HG03342 (cell line): ENCODE measurements at regions not wholly inside any gene's neighbourhood (a gene's known extent, or its start where the extent isn't known, plus 50 kb on each side); places are given as distances from the start of the nearest gene placed in this dataset.
"Not testable (repeated sequence)": the region's sequence is repeated elsewhere in the genome, so short reads cannot be mapped to it uniquely, and the experiment has no call there.

Source experiments
- ATAC-seq: cut with Tn5 transposase; IDR thresholded peaks from one replicate; pipeline ENCODE4 v1.9.1; 2021; ENCODE audit warnings: mild to moderate bottlenecking, moderate library complexity; ENCODE audit not compliant: unreplicated experiment

DNA sequence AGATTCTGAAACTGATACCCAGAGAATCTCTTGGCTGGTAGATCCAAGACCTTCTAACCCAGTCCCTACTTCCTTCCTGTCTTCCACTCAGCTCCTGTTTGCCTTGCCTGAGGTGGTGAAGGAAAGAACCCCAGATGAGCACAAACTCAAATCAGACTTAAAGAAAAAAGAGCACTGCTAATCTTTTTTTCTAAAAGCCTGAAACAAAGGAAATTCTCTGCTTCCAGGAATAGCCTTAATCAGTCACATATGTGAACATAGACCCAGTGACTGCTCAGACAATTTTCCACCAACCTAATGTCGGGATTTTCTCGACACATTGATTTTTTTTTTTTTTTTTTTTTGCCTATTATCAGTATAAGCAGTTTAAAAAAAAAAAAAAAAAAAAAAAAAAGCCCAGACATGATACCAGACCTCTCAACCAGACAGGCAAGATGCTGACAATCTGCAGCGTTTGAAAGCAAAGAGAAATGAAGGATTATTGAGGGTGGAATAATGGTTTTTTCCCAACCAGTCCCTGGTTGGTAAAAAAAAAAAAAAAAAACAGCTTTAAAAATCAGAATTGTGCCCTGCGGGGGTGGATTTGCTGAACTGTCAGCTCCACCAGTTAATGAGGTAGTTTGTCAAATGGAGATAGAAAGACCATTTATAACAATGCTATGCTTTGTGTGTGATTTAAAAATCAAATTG, 256.8 kb upstream of the RARB start:
- no peak for ATAC-seq

DNA sequence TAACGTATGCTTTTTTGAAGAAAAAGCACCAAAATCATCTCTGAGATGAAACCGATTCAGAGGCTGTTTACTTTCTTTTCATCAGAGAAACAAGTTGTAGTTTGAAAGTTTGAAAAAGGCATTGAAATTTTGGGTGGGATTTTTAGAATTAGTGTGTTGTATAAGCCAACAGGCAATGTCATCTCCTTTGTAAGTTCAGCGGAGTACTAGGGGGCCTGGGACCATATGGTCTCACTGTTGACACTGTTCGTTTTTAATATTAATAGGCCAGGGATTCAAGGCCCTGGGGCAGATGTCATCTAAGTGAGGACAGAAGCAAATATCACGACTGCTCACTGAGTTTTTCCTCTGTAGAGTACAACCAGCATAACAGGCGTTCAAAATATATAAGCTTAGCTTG, 256.2 kb upstream of the RARB start:
- ATAC-seq, result no peak

DNA sequence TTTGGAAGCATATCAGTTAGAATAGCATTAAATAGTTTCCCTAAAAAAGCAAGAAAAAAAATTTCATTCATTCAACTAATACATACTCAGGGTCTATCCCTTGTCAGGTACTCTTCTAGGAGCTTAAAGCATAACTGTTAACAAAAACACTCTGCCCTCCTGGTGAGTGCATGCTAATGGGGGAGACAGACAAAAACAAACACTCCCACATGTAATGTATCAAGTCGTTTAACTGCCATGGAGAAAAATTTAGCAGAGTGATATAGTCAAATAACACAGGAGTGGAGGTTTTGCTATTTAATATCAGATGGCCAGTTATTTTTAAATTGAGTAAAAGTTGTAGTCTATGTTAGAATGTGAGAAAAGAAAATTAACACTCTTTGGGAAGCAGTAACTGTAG, 254.5 kb upstream of the RARB start:
- no peak for ATAC-seq

DNA sequence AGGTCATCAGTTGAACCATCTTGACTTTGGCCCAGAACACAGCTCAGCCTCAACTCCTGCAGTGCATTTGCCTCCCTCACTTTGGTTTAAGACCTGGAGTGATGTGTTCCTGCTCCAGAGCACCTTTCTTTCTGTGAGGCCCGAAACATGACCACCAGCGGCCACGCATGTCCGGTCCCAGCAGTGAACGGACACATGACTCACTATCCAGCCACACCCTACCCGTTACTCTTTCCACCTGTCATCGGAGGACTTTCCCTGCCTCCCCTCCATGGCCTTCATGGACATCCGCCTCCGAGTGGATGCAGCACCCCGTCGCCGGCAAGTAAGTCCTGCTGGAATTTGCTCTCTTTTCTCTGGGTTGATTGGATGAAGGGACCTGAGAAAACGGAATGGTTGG, 253.8 kb upstream of the RARB start:
- no peak for ATAC-seq

DNA sequence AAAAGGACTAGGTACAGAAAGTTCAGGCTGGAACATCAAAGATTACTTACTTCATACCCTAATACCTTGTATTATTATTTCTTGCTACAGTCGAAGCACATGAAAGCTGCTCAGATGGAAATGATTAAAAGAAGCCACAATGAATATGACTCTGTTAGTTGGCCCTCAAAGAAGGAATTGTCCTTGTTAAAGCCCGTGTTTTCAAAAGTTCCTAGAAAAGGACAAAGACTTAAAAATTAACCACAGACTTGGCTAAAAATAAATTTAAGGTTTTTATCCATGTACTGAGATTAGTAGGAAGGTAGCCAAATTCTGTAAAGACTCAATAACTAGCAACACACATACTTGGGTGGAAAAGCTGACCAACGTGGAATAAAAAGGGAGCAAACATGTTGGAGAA, 251.0 kb upstream of the RARB start:
- no peak for ATAC-seq

DNA sequence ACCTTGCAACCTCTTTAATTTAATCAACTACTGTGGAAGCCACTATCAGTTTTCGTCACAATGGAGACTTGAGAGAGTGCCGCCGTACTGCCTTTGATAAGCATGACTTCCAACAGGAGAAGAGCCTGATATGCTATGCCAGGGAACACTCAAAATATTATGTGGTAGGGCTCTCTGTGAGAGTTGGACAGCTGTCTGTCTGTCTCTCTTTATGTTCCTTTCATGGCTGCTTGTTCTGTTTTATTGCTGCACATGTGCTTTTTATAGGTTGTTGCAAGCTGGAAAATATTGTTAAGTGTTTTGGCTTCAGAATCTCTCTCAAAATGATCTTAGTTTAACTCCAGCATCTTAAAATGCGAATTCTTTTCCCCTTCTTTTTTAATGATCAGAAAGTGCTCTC, 249.4 kb upstream of the RARB start:
- no peak for ATAC-seq

DNA sequence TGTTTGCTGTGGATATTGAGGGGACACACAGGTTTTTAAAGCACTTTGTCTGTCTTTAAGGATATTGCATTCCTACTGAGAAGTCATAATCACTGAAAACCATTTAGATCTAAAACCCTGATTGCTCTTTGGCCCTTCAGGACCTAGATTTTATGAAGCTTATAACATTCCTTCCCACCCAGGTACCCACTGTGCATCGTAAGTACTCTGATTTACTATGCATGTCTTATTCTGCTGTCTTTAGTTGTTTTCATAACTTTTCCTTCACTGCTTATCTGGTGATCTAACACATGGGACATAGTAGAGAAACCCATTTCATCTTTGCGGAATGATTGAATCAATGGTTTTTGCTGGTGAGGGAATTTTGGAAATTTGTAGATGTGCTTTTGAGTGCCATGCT, 247.0 kb upstream of the RARB start:
- ATAC-seq, result no peak

DNA sequence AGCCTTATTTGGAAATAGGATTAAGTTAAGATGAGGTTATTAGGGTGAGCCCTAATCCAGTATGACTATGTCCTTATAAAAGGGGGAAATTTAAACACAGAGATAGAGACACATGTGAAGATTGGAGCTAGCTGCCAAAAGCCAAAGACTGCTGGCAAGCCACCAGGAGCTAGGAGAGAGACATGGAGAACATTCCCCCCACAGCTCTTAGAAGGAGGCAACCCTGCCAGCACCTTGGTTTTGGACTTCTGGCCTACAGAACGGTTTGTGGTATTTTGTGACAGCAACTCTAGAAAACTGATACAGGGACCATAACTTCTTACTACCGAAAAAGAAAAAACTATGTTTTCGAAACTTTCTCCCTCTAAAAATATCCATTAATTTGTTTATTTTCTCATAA, 245.3 kb upstream of the RARB start:
- ATAC-seq, result no peak

DNA sequence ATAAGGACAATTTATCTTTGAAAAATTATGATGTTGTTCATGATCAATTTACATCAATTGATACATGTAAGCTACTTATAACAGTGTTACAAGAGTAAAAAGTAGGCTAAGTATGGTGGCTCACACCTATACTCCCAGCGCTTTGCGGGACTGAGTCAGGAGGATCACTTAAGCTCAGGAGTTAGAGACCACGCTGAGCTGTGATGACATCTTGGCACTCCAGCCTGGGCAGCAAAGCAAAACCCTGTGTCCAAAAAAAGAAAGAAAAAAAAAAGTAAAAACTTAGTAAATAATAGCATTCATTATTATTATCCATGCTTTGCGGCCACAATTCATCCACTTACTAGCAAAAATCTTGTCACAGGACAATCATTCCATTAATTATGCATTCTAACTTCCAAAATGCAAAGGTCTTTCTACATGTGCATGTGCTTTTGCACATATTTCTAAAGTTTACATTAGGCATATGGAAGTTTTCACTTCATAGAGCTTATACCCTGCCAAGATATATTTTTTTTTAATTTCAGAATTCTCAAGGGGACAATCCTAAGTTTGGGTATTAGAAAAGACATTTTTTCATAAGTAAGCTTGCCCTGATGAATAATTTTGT, 243.3 kb upstream of the RARB start:
- ATAC-seq, result no peak

DNA sequence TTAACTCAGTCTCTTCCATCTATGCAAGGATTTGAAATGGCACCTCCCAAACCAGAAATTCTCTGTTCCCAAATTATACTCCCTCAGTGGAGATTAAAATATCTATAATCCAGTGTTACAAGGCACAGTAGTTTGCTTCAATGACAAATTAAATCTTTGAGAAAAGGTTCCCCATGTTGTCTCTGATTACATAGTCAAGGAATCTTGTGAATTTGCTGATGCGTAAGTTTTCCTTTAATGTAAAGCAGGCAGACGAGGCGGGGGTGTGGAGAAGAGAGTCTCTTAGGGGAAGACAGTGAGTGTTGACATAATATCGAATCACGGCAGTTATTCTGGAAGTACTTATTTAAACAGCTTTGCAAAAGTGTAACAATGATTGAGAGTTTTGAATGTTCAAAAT, 236.4 kb upstream of the RARB start:
- ATAC-seq, result no peak

DNA sequence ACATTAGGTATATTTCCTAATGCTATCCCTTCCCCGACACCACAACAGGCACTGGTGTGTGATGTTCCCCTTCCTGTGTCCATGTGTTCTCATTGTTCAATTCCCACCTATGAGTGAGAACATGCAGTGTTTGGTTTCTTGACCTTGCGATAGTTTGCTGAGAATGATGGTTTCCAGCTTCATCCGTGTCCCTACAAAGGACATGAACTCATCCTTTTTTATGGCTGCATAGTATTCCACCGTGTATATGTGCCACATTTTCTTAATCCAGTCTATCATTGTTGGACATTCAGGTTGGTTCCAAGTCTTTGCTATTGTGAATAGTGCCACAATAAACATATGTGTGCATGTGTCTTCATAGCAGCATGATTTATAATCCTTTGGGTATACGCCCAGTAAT, 228.5 kb upstream of the RARB start:
- not testable (repeated sequence) for ATAC-seq

DNA sequence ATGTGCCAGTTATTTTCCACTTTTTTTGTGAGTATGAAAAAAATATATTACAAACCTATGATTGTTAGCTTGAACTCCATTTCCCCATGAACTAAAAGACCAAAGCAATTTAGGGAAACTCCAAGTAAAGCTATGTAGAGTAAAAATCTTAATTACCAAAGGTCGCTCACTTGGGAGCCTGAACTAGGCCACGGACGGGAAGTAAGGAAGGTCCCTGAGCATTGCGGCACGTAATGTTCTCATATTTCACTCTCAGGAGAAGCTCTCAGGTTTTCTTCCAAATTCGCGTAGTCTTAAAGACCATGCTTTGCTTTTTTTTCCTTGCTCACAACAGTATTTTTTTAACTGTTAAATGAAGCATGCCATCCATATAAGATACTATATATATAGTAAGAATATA, 215.3 kb upstream of the RARB start:
- ATAC-seq, result no peak

DNA sequence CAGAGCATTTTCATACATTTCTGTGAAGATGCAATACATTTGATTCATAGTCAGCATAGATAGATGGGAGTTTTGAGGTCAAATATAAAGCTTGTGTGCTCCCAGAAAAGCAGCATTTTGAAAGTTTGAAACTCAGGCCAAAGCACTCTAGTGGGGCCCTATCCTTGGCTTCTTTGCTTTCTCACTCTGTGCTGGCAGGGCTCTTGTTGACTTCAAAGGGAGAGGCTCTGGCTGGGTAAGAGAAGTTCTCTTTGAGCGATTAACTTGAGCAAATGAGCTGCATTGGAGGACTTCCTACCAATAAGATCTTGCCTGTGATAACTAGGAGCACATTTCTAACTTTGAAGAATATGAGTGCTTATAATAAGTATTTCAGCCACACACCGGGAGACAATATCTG, 214.0 kb upstream of the RARB start:
- ATAC-seq, result no peak

DNA sequence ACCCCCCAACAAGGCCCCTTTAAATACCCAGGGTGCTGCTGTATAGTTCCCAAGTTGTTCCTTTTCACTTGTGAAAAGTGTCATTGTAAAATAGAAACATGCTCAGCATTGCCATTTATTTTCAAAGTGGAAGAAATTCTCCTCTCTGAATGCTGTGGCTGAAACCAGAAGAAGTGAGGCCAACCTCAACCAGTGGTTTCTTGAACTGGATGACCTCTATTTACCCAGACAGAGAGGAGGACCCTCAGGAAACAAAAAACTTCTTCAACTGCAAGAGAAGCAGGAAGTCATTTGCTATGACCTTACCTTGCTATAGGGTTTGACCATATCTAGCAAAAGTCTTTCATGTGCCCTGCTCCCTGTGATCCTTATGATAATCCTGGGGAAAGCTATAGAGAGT, 209.7 kb upstream of the RARB start:
- ATAC-seq, result no peak

DNA sequence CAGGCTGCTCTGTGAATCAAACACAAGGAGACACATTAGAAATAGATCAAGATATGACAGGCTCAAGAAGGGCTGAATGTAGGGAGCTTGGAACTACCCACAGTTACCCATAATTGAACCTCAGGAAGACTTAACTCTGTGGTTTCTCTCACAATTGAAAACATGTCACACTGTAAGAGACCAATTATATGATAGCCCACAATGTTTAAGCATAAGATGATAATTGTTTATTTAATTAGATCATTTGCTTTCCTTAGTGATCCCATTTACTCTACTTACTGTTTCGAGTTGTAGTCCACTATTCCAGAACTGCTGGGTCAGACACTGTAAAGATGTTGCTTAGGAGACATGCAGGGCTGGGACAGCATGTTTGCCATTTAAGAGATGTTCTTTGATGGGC, 201.3 kb upstream of the RARB start:
- no peak for ATAC-seq

DNA sequence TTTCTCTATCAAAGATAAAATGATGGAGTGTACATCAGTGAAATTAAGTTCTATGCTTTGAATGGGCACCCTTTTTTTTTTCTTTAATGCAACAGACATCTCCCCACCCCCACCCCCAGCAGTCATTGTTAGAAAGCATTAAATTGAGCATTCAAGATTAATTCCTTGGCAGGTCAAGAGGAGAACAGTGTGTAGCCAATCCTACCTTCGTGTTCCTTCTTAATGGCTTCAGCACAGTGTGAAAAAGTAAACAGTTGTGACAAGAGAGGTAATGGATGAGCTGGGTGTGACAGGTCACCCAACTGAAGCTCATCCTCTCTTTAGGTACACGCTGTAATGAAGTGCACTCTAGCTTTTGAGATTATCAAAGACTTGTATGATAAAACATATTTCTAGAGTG, 198.5 kb upstream of the RARB start:
- ATAC-seq, result no peak

DNA sequence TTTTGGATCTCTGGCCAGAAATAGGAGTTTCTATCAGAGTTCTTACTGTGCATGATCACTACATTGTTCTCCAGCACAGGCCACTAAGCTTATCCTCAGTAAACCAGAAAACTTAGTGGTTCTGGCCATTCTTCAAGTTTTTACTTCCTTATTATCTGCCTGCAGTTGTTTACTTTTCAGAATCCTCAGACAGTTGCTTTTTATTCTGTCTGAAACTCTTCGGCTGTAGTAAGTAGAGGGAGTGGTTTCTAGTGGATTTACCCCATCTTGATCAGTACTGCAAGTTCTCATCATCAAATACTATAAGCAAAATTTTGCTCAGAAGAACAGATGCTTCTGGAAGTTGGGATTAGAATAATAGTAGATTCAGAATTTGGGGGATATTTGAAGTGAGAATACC, 193.0 kb upstream of the RARB start:
- ATAC-seq, result no peak

DNA sequence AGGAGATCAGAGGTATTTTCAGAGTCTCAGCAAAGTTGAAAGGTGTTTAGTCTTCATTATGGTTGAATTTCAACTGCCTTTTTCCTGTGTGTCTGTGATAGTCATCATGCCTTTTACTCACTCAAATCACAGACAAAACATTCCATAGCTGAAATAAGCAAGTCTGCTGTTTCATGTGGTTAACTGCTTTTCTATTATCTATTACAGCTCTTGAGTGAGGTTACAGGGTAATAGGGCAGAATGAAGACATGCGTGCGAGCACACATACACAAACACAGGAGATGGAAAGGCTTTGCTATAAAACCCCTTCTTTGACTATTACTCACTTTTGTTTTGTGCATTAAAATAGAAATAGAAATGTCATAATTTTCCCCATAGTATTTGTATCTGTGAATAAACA, 192.6 kb upstream of the RARB start:
- no peak for ATAC-seq

DNA sequence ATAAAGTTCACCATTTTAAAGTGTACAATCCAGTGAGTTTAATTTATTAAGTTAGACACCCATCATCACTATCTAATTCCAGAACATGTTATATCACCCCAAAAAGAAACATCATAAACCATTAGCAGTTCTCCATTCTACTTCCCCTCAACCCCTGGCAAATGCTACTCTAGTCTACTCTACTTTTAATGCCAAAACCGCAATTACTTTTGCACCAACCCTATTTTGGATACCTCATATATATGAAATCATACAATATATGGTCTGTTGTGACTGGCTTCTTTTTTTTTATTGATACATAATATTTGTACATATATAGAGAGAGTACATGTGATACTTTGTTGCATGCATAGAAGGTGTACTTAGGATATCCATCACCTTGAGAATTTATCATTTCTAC, 190.5 kb upstream of the RARB start:
- ATAC-seq, result no peak

DNA sequence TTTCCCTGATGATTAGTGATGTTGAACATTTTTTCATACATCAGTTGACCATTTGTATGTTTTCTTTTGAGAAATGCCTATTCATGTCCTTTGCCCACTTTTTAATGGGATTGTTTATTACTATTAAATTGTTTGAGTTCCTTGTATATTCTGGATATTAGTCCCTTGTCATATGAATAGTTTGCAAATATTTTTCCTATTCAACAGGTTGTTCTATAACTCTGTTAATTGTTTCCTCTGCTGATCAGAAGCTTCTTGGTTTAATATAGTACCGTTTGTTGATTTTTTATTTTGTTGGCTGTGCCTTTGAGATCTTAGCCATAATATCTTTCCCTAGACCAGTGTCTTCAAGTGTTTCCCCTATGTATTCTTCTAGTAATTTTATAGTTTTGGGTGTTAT, 189.0 kb upstream of the RARB start:
- no peak for ATAC-seq

DNA sequence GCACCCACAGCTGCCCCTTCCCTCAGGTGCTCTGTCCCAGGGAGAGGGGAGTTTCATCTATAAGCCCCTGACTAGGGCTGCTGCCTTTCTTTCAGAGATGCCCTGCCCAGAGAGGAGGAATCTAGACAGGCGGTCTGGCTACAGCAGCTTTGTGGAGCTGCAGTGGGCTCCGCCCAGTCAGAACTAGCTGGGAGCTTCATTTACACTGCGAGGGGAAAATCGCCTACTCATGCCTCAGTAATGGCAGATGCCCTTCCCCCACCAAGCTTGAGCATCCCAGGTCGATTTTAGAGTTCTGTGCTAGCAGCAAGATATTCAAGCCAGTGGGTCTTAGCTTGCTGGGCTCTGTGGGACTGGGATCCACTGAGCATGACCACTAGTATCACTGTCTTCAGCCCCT, 181.2 kb upstream of the RARB start:
- ATAC-seq, result no peak

DNA sequence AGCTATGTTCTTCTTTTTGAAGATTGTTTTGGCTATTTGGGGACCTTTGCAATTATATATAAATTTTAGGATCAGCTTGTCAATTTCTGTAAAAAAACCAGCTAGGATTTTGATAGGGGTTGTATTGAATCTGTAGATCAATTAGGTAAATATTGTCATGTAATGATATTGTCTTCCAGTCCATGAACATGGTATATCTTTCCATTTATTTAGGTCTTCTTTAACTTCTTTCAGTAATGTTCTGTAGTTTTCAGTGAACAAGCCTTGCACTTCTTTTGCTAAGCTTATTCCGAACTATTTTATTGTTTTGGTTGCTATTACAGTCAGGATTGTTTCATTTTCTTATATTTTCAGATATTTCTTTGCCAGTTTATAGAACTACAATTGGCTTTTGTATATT, 175.8 kb upstream of the RARB start:
- ATAC-seq, result no peak

DNA sequence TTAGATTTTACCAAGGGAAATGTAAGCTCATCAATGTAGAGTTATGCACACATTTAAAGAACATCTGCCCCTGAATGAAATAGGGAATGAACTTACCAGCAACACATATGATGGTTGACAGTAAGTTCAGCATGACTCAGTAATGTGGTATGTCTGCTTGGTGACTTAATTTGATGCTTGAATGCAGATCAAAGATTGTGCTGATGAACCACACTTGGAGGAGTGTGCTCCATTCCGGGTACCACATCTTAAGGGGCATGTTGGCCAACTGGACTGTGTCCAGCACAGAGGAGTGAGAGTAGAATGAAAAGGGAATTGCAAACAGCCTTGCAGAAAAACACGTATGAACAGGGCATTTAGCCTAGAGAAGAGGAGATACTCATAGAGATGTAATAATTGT, 171.0 kb upstream of the RARB start:
- ATAC-seq, result no peak
